DMS 273 treated with DMSO at 0.1 percent for 48 hours (cell line): ENCODE measurements at regions not wholly inside any gene's neighbourhood (a gene's known extent, or its start where the extent isn't known, plus 50 kb on each side); places are given as distances from the start of the nearest gene placed in this dataset.
"Not testable (repeated sequence)": the region's sequence is repeated elsewhere in the genome, so short reads cannot be mapped to it uniquely, and the experiment has no call there.

ENCODE experiments used
- DNase-seq: peaks from one replicate; lab custom pipeline; 2025; lab: John Stamatoyannopoulos, UW

- no peak for DNase-seq
These were observed 635.4 kb upstream of the SOX9 start for GRCh38 chr17:71485426-71485825.

- no peak for DNase-seq
These were observed 634.6 kb upstream of the SOX9 start for GRCh38 chr17:71486261-71486660.

DNA sequence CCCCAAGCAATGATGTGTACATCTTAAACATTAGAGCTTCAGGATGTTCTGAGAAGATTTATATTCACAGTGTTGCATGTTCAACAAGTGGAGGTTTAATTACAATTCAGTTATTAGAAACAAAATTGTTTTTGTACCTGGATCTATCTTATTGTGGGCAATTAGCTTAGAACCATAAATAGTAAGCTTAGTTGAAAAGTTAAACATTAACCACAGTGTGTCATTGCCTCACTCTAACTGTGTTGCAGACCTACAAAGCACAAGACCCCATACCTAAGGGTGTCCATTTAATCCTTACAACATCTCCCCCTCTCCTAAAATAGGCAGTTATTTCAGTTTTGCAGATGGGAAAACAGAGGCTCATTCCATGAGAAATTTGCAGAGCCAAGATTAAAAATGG lies 632.0 kb upstream of the SOX9 start:
- DNase-seq: no peak

DNA sequence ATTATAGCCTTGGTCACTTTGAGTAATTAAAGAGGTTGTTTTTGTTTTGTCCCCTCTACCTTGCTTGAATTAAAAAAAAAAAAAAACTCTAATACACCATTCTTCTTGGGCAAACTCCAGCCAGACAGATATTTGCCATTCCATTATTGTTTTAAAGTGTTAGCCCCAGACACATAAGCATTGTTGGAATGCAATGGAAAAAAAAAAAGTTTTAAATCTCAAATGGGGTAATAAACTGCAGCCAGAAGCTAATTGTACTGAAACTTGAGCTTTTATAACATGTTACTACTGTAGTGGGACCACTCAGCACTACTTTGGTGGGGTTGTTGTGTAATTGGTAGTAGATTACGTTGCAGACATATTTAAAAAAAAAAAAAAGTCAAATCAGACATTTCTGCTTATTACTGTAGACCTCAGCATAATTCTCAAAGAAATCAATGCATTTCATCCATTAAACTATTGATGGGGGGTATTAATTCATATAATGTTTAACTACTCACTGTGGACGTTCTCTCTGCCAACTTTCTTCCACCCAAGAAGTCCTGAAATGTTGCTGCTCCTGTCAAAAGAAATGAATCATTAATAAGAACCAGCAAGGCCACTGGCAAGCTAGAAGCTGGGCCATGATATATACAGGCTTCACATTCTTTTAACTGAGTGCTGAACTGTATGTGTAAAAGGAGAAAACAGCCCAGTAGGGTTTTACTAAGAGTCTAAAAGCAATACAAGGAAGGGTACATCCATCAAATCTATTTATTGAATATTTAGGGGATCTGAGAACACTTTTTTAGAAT lies 626.6 kb upstream of the SOX9 start:
- DNase-seq: no peak

- no peak for DNase-seq
These were observed 625.4 kb upstream of the SOX9 start for GRCh38 chr17:71495420-71495819.

DNA sequence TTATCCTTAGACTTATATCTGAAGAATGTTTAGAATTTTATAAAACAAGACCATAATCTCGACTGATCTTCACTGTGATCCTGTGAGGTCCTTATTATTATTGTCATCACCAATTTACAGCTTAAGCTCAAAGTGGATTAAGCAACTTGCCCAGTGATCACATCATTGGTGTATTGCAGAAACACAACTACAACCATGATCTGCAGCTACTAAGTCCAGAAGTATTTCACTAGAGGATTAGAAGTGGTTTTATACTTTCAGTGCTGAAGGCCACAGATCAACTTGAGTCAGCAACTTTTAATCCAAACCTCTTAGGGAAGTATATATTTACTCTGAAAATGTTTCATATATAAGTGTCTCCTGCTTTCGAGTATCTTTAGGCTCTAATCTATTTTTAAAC lies 624.3 kb upstream of the SOX9 start:
- DNase-seq: no peak

- DNase-seq: no peak
These were observed 619.9 kb upstream of the SOX9 start for GRCh38 chr17:71500761-71501555.

DNA sequence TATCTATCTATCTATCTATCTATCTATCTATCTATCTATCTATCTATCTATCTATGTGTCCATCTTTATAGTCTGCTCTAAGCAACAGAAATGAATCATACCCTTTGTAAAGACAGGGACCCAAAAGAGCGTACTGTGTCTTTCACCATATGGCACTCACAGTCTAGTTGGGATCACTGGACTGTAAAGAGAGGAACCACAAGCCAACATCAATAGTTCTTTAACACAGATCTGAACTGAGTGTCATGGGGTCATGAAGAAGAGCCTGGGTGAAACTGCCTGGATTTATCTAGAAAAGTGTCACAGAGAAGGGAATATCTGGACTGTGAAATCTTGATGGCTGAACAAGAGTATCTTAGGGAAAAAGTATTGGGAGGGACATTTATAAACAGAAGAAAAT lies 619.1 kb upstream of the SOX9 start:
- no peak for DNase-seq

DNA sequence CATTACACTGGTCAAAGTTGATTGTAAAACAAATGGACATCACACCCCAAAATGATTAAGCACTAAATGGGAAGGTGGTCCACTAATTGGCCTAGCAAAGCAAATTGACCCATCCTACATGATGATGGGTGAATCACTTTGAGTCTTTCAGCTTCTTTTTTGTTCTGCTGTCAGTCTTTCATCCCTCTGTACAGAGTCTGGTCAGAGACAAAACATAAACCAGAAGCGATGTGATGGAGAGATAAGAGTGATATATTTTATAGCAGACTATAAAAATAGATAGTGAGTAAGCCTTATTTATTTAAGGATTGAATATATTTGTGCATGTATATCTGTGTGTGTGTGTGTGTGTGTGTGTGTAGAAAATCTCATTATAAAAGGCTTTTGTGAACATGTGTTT lies 618.4 kb upstream of the SOX9 start:
- DNase-seq: no peak

DNA sequence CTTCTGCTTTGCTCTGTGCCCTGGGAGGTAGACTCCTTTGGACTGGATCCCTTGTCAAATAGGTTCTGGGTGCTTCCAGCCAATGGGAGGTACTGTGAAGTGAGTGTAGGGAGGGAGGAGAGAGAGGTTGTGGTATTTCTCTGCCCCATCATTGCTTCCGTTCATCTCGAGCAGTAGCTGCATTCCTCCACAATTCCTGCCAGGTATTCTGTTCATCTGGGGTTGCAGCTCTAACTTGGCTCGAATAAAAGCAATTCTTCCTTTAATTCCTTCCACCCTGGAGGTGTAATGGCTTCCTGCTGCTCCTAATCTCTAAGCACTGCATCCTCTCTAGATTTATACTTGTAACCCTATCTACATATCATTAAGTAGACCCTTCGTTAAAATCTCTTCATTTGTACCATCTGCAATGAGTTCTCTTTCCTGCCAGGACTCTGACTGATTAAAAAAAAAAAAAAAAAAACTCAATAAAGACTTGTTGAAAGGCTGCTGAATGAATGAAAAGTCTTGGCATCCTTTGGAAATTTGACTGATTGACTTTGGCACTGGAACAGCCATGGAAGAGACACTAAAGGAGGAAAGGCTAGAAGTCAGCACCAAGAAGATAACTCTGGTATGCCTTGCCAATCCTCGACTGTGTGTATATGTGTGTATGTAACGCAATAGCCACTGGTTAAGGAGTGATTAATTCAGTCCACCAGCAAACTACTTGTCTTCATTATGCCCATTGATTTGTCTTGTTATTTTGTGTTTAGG lies 616.9 kb upstream of the SOX9 start:
- no peak for DNase-seq

DNA sequence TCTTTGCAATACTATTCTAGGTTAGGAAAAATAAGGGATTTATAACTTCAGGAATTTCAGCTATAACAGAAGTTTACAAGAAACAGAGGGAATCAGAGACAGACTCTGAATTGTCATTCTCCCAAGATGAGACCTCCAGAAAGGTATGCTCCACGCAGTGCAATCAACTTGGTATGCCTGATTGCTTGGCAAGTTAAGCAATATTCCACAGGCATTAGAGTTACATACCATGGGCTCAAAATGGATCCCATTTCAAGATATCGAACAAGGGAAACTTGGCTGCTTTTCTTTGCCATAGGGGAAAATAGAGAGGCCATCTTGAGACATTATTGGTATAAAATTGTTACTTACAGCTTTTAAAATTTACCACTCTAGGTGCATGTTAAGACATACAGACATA lies 615.6 kb upstream of the SOX9 start:
- no peak for DNase-seq

- DNase-seq: no peak
These were observed 614.8 kb upstream of the SOX9 start for GRCh38 chr17:71505981-71506380.

GRCh38 chr17:71511266-71511995 lies 609.4 kb upstream of the SOX9 start:
- DNase-seq: peak; percentile 84

DNA sequence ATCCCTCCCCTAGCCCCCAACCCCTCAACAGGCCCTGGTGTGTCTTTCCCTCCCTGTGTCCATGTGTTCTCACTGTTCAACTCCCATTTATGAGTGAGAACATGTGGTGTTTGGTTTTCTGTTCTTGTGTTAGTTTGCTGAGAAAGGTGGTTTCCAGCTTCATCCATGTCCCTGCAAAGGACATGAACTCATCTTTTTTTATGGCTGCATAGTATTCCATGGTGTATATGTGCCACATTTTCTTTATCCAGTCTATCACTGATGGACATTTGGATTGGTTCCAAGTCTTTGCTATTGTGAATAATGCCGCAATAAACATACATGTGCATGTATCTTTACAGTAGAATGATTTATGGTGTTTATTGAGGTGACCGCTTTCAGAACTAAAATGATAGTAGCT lies 607.1 kb upstream of the SOX9 start:
- not testable (repeated sequence) for DNase-seq

DNA sequence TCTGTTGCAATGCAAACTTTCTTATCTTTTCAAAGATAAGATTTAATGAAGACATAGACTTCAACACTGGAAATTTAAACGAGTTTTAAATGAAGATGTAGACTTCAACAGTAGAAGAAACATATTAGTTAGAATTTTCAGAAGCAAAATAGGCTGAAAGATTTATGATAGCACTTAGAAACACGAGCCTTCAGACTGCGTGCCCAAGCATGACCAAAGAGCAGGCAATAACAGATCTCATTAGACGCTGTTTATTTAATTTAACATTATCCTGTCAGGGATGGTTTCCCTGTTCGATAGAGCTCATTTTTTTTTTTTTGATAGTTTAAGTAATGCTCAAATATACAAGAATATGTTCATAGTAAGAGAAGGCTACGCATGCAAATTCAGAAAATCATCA lies 604.7 kb upstream of the SOX9 start:
- DNase-seq: no peak

DNA sequence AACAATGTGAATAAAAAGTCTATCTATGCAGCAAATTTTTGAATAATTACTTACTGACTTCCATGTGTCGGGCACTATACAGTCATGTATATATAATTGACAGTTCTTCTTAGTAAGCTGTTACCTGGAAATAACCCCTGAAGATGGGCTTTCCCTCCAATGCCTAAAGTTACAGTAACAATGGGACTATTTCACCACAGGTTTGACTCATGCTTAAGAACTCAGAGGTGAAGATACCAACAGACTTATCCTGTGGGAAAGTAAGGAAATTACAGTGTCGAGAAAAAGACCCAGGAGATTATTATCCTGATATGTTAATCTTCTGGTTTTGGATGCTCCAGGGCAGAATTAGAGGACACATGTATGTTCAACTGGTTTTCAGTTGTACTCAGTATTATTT lies 601.5 kb upstream of the SOX9 start:
- no peak for DNase-seq

DNA sequence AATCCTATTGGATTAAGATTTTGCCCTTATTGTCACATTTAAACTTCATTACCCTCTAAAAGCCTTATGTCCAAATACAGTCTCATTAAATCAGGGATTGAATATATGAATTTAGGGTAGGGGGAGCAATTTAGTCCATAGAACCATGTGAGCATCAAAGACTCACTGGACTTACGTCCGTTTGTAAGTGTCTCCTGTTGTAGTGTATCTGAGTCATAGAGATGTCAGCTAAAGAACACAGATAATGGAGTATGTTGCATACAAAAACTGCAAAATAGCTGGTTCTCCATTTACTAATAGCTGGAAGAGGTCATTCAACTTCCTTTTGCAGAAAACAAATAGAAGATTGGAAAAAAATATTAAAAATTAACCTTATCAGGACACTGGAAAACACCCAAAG lies 599.1 kb upstream of the SOX9 start:
- DNase-seq: no peak

DNA sequence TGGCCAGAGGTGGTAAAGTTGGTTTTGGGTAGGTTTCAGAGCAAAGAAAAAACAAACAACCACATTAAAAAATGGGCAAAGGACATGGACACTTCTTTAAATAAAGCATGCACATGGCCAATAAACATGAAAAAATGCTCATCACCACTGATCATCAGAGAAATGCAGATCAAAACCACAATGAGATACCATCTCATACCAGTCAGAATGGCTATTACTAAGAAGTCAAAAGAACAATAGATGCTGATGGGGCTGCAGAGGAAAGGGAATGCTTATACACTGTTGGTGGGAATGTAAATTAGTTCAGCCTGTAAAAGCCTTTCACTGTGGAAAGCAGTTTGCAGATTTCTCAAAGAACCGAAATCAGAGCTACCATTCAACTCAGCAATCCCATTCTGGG lies 598.4 kb upstream of the SOX9 start:
- no peak for DNase-seq

DNA sequence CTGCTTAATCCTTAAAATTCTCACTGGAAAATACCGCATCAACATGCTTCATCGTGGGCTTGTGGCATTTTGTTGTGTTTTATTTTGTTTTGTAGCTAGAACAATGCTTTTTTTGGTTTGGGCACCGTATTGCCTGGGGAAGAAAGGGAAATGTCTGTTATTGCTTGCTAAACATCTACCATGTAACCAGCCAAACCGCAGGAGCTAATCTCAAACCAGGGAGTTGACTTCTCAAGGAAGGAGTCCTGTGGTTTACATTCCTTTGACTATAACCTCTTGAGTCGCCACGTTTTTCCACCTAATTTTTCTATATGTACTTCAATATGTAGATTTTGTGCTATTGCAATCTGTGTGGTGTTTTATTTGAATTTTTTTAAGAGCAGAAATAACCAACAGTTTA lies 593.5 kb upstream of the SOX9 start:
- no peak for DNase-seq

DNA sequence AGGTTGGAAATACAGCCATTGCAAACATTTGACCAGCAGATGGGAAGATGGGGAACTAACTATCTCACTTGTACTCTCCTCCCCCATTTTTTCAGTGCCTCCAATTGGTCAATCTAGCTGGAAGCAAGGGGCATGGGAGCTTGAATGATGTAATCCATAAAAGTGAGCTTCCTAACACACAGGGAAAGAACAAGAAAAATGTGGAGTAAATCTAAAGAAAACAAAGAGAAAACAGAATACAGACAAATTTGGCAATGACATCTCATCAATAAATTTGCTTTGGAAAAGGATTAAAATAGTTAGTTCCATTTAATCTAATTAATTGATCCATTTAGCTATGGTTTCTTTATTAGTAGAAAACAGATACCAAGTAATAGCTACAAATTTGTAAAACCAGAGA lies 592.6 kb upstream of the SOX9 start:
- no peak for DNase-seq

DNA sequence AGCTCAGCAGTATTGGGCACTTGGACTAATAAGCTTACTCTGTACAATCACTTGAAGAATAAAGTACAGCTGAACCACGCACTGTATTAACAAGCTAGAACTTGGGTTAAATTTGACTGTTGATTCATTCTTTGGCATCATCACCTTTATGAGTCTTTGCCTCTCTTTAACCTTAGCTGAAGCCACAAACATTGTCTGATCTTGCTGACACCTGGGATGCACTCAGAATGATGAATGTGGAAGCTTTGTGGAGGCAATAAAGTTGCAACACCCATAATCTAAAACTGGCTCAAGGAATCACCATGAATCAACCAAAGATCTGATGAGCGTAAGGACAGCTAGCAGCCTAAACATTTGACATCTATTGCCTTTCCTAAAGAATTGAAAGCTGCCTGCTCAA lies 590.6 kb upstream of the SOX9 start:
- DNase-seq: no peak

- DNase-seq: no peak
These were observed 585.5 kb upstream of the SOX9 start for GRCh38 chr17:71535321-71535720.
